CD4-positive, alpha-beta T cell treated with Interleukin-17A for 4 hours (primary cell): ENCODE measurements at regions not wholly inside any gene's neighbourhood (a gene's known extent, or its start where the extent isn't known, plus 50 kb on each side); places are given as distances from the start of the nearest gene placed in this dataset.
"Not testable (repeated sequence)": the region's sequence is repeated elsewhere in the genome, so short reads cannot be mapped to it uniquely, and the experiment has no call there.

ENCODE experiments used
- DNase-seq: peaks from one replicate; pipeline ENCODE4 v3.0.0-alpha.2; 2020; ENCODE audit warnings: mixed read lengths

- DNase-seq = no peak
These were observed 185.3 kb upstream of the CCDC196 start for GRCh38 chr14:66300886-66301285.

DNA sequence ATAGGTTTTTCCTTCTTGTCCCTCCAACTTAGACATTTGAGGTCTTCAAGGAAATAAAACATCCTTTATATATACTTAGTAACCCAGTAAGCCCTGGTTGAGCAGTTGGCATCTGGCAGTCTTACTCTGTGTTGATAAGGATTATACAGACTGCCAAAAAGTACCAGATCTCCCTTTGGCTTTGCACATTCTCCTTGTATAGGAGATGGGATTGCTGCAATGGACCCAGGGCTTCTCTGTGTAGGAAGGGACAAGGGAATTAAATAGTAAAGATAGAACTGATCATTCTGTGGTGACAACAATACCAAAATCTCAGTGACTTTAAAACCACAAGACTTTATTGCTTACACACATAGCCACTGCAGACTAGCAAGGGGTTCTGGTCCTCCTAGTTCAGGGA lies 180.1 kb upstream of the CCDC196 start:
- no peak for DNase-seq

- no peak for DNase-seq
These were observed 175.1 kb upstream of the CCDC196 start for GRCh38 chr14:66311058-66311457.

DNA sequence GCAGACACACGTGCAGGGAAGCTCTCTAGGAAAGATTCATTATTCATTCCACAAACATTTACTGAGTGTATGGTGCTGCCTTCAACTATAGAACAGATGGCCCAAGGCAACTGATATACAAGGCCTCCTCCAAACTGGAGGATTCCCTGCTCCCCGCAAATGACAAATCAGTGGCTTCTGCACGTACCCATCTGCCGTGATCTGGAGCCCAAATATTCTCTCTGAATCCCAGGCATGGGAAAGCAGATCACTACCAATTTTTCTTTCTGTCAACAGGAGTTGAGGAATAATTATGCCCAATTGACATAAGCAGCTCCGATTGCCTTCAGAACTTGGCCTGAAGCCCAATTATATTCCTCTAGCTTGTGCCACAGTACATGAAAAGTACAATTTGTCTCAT lies 174.2 kb upstream of the CCDC196 start:
- DNase-seq = no peak

- DNase-seq = no peak
These were observed 173.7 kb upstream of the CCDC196 start for GRCh38 chr14:66312451-66312850.

DNA sequence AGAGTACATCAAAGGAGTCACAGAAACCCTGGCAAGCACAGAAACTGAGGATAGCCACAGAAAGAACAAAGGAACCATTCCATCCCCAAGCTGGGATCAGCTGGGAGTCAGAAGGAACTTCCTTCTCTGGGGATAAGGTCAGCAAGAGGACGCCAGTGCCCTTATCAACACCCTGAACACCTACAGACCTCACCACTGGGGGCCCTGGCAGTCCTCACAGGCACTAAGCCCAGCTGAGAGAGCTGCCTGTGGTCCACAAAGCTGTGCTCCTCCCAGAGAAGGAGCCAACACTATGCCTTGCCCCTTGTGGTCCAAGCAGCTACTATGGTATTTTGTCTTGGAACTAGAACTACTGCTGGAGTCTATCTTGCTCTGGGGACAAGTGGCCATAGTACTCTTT lies 171.1 kb upstream of the CCDC196 start:
- no peak for DNase-seq

GRCh38 chr14:66315548-66315947 lies 170.6 kb upstream of the CCDC196 start:
- DNase-seq = no peak

DNA sequence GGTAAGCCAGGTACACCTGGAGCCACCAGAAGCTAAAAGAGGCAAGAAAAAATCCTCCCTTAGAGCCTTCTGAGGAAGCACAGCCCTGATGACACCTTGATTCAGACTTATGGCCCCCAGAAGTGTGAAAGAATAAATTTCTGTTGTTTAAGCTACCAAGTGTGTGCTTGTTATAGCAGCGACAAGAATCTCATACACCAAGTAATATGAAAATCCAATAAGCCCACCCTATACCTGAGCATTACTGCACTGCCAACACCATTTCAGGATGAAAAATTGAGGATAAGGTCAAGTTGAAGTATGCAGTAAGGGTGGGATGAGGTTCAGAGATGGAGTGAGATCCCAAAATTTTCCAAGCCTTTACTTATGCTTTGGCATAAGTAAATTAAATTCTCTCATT lies 163.6 kb upstream of the CCDC196 start:
- DNase-seq = no peak

- no peak for DNase-seq
These were observed 155.9 kb upstream of the CCDC196 start for GRCh38 chr14:66330228-66330627.

GRCh38 chr14:66330916-66331315 lies 155.3 kb upstream of the CCDC196 start:
- no peak for DNase-seq

DNA sequence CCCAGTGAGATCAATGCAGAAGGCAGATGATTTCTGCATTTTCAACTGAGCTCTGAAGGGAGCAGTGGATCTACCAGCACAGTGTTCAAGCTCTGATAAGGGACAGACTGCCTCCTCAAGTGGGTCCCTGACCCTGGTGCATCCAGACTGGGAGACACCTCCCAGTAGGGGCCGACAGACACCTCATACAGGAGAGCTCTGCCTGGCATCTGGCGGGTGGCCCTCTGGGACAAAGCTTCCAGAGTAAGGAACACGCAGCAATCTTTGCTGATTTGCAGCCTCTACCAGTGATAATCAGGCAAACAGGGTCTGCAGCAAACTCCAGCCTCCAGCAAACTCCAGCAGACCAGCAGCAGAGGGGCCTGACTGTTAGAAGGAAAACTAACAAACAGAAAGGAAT lies 152.9 kb upstream of the CCDC196 start:
- not testable (repeated sequence) for DNase-seq

GRCh38 chr14:66341239-66341638 lies 144.9 kb upstream of the CCDC196 start:
- no peak for DNase-seq

- no peak for DNase-seq
These were observed 140.2 kb upstream of the CCDC196 start for GRCh38 chr14:66345986-66346385.

DNA sequence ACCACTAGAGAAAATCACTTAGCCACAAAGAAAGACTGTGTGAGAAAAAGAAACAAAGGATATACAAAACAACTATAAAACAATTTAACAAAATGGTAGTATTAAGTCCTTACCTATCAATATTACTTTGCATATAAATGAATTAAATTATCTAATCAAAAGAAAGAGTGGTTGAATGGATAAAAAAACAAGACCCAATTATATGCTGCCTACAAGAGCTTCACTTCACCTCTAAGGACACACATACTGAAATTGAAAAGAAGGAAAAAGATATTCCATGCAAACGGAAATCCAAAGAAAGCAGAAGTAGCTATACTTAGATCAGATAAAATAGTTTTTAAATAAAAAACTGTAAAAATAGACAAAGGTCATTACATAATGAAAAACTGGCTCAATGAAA lies 134.9 kb upstream of the CCDC196 start:
- no peak for DNase-seq

- DNase-seq = peak; percentile 42
These were observed 126.7 kb upstream of the CCDC196 start for GRCh38 chr14:66359500-66359899.

DNA sequence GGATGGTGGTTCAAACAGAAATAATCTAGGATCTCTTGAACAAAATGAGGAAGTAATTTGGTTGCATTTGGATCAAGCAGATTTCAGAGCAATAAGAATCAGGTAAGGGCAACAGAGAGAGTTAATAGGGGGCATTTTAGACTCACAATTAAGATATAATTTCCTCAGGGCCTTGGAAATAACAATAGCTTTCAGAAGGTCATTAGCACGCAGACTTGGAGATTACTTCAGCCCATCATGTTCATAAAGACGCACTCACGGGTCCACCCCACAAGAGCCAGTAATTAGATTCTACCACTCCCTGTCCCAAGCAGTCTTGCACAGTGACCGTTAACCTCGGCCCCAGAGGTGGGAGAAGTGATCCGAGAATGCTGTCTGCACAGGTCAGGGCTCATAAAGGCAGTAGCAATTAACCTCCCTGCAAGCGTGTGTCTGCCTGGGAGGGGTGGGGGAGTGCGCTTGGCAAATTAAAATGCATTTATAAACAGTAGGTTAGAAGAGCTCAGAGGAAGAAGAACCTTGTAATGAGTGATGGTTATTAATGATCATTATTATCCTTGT lies 125.7 kb upstream of the CCDC196 start:
- DNase-seq = no peak

DNA sequence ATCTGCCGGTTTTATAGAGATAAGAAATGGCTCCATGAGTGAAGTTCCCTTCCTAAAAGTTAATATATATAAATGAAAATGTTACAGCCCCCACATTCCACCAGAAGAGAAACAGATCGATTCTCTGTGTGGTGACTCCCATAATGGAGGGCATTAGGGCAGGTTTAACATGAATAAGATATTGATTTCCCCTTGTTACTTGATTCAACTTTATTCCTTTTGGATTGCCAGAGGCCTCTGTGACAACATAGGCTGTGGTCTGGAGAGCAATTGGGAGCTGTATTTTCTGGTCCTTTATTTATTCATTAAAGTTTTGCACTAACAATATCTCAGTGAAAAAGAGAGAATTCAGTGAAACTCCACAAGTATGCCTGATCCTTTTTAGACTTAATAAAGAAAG lies 125.2 kb upstream of the CCDC196 start:
- DNase-seq = no peak

- no peak for DNase-seq
These were observed 120.8 kb upstream of the CCDC196 start for GRCh38 chr14:66365388-66365787.

DNA sequence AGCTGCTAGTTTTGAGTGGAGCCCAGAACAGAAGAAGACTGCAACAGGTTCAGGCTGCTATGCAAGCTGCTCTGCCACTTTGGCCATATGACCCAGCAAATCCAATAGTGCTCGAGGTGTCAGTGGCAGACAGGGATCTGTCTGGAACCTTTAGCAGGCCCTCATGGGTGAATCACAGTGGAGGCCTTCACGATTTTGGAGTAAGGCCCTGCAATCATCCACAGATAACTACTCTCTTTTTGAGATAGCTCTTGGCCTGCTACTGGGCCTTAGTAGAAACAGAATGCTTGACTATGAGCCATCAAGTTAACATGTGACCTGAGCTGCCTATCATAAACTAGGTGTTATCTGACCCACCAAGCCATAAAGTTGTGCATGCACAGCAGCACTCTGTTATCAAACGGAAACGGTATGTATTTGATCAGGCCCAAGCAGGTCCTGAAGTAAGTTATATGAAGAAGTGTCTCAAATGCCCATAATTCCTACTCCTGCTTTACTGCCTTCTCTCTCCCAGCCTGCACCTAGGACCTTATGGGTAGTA lies 116.9 kb upstream of the CCDC196 start:
- no peak for DNase-seq

DNA sequence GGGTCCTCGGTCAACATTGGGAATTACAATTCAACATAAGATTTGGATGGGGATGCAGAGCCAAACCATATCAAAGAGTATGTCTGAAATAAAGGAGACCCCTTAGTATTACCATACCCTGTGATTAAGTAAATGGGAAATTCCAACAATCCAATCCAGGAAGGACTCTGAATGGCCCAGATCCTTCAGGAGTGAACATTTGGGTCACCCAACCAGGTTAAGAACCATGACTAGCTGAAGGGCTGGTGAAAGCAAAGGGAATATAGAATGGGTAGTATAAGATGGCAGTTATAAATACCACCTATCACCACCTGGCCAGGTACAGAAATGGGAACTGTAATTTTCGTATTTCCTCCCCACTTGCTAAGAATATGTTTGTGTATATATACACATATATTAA lies 114.4 kb upstream of the CCDC196 start:
- DNase-seq = no peak

- DNase-seq = no peak
These were observed 110.9 kb upstream of the CCDC196 start for GRCh38 chr14:66375046-66375964.

DNA sequence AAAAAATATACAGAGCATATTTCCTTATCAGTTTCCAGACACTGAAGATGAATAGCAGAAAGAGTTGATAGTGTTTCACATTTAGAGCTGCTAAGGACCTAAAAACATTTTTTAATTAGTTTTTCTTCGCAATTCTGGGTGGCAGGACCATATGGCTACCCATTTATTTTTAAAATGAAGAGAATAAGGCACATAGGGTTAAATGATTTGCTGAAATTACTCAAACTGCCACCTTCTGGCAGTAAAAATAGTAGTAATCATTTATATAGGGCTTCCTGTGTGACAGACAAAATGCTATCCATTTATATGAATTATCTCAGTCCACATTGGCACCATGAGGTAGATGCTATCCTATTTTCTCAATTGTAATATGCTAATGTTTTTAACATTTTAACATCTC lies 108.6 kb upstream of the CCDC196 start:
- no peak for DNase-seq

DNA sequence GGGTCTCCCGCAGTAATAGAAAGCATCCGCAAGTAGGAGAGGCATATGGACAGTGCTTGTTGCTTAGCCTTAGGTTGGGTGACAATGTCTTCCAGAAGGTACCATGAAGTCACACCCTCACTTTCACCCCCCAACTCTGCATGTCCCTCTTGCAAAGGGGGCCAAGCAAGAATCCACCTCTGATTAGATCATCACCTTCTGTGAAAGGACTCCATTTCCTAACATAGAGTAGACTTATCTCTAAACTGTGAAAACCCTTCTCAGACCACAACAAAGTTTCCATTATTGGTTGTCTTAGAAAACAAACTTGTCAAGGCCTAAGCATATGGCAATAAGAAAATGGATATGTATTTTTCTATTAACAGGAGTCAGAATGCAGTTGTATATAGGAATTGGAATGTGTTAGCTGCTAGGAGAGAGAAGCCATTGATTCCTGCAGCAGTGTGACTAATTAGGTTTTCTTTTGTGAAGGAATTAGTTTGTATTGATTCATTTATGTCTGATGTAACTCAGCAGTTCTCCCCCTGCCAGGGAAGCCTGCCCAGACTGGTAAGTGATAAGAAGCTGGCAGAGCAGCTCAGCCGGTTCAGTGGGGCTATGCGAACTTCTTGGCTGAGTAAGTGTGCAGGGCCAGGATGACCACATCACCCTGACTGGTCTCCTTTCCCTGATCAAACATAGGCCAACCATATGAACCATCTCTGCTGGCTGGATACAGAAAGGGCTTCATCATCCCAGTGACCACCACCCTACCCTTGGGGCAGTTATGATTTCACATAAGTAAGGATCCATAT lies 107.3 kb upstream of the CCDC196 start:
- DNase-seq = no peak

DNA sequence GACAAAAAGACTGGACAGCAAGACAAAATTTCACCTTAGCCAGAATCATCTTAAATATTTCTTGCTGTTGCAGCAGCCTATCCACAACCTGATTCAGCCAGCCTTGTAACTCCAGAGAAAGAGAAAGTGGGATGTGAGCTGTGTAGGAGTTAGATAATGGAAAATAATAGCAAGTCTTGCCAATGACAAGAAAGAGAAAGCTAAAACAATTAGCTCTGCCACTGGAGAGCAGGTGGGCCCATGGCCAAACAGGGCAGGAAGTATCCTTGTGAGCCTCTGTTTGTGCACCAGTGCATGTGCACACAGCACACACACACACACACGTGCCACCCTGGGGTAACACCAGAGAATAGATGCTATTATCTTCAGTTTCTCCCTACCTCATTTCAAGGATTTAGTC lies 106.0 kb upstream of the CCDC196 start:
- DNase-seq = no peak
